Activated B cell treated with CpG ODN at 0.5 μM for 24 hours (primary cell): ENCODE measurements at regions not wholly inside any gene's neighbourhood (a gene's known extent, or its start where the extent isn't known, plus 50 kb on each side); places are given as distances from the start of the nearest gene placed in this dataset.

Source experiments
- ATAC-seq: fragments of 200-7000 bp; cut with Tn5 transposase; one replicate; pipeline ENCODE4 v1.10.0; 2021; ENCODE audit warnings: low read depth, mild to moderate bottlenecking, moderate library complexity
- CTCF ChIA-PET: fragments of 350-600 bp; sonication (Branson Sonifier 250); formaldehyde crosslinking; loops from one replicate; lab custom pipeline; 2021; ENCODE audit warnings: antibody characterized with exemption; lab: Charles Lee
- POLR2A ChIA-PET: fragments of 350-600 bp; sonication (Branson Sonifier 250); formaldehyde crosslinking; loops from one replicate; lab custom pipeline; 2021; ENCODE audit warnings: antibody characterized with exemption; lab: Charles Lee
- DNase-seq: peaks from one replicate; pipeline ENCODE4 v3.0.0; 2022
- H3K27ac Mint-ChIP-seq: one replicate; pipeline ENCODE4 v1.8.0; 2020; ENCODE audit warnings: mixed read lengths
- H3K27me3 Mint-ChIP-seq: one replicate; pipeline ENCODE4 v1.8.0; 2021; ENCODE audit warnings: mixed read lengths
- H3K36me3 Mint-ChIP-seq: one replicate; pipeline ENCODE4 v1.8.0; 2021; ENCODE audit warnings: low read depth, mixed read lengths
- H3K4me1 Mint-ChIP-seq: one replicate; pipeline ENCODE4 v1.8.0; 2021; ENCODE audit warnings: mixed read lengths
- H3K4me3 Mint-ChIP-seq: one replicate; pipeline ENCODE4 v1.8.0; 2020; ENCODE audit warnings: mild to moderate bottlenecking, mixed read lengths
- H3K9me3 Mint-ChIP-seq: one replicate; pipeline ENCODE4 v1.8.0; 2020; ENCODE audit warnings: mixed read lengths
- intact Hi-C: fragments of 100-400 bp; cut with micrococcal nuclease; formaldehyde crosslinking; loops from one replicate; pipeline ENCODE4 v1.15.1; 2024
- TF ChIP-seq, protein P1 (sequence below): fragments of 200-600 bp; IDR thresholded peaks from one replicate; pipeline ENCODE4 v1.8.0; 2022; ENCODE audit warnings: antibody characterized with exemption, mild to moderate bottlenecking

DNA sequence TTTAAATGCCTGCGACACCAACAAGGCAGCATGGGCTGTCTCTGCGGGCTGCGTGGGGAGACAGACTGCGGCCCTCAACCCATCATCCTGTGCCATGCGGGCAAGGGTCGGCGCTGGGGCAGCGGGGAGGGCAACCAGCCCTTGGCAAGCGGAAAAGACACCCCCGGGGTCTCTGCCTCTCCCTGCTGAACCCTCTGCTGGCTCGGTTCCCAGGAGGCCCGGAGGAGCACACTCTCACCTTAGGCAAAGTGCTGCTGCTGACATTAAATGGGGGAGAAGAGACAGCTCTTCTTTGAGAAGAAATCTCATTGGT, 129.6 kb upstream of the PPP1R26 start:
- intact Hi-C loops = no loop called here
- ChIA-PET CTCF (no interaction called here), POLR2A (no interaction called here)
- Mint-ChIP-seq H3K4me3 (no peak overlapping the region), H3K36me3 (no peaks in the 10 kb centered on the region), H3K4me1 (no peaks in the 10 kb centered on the region), H3K27me3 (peaks cover 6% of the 10 kb centered on the region), H3K27ac (no peak overlapping the region), H3K9me3 (no peaks in the 10 kb centered on the region)
- DNase-seq (no peak), ATAC-seq (no peak)
- TF ChIP-seq, protein P1, sequence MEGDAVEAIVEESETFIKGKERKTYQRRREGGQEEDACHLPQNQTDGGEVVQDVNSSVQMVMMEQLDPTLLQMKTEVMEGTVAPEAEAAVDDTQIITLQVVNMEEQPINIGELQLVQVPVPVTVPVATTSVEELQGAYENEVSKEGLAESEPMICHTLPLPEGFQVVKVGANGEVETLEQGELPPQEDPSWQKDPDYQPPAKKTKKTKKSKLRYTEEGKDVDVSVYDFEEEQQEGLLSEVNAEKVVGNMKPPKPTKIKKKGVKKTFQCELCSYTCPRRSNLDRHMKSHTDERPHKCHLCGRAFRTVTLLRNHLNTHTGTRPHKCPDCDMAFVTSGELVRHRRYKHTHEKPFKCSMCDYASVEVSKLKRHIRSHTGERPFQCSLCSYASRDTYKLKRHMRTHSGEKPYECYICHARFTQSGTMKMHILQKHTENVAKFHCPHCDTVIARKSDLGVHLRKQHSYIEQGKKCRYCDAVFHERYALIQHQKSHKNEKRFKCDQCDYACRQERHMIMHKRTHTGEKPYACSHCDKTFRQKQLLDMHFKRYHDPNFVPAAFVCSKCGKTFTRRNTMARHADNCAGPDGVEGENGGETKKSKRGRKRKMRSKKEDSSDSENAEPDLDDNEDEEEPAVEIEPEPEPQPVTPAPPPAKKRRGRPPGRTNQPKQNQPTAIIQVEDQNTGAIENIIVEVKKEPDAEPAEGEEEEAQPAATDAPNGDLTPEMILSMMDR = no peak

DNA sequence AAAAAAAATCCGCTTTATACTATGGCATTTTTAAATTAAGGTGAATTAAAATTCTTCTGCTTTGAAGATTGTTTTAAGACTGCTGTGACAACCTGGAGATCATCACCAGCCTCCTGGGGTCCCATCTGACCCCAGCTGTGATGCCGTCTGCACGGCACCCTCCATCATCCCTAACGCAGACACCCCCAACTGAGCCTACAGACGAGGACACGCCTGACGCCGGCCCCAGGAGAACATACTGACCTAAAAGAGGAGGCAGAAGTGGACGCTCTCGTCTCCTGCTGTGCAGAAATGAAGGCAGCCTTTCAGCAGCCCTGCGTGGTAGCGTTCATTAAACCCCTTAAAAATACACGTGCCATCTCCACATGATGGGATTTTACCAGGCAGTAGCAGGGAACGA, 125.6 kb upstream of the PPP1R26 start:
- TF ChIP-seq, protein P1 = no peak
- H3K27me3 Mint-ChIP-seq = peaks cover 4% of the 10 kb centered on the region
- H3K4me3 Mint-ChIP-seq = no peak overlapping the region
- H3K36me3 Mint-ChIP-seq = no peaks in the 10 kb centered on the region
- DNase-seq (no peak), ATAC-seq (no peak)
- H3K27ac Mint-ChIP-seq = no peak overlapping the region
- H3K4me1 Mint-ChIP-seq = no peaks in the 10 kb centered on the region
- ChIA-PET CTCF (no interaction called here), POLR2A (no interaction called here)
- intact Hi-C loops = no loop called here
- no peaks in the 10 kb centered on the region for H3K9me3 Mint-ChIP-seq

DNA sequence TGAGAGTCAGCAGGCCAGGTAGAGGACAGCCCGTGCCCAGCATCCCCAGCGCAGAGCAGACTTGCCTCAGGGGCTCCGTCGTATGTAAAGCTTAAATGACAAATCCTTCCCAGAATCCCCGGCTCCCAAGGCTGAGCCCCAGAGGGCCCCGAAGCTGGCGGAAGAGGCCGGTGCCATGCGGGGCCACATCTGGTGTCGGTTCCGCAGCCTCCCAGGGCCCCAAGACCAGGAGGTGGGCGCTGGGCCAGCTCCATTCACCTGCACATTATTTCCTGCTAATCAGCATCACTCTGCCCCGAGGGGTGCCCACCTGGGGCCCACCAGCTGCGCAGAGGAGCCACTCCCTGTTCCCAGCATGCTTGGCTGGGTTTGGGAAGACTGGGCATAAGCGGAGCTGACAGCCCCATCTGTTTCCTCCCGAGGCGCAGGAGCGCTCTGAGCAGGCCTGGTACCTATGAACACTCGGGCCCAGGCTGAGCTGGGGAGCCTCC, 124.0 kb upstream of the PPP1R26 start:
- intact Hi-C loops = no loop called here
- Mint-ChIP-seq H3K27me3 (peaks cover 5% of the 10 kb centered on the region), H3K36me3 (no peaks in the 10 kb centered on the region), H3K4me1 (no peaks in the 10 kb centered on the region), H3K9me3 (no peaks in the 10 kb centered on the region), H3K27ac (no peak overlapping the region), H3K4me3 (no peak overlapping the region)
- TF ChIP-seq, protein P1 = no peak
- no peak for DNase-seq
- ChIA-PET POLR2A (no interaction called here), CTCF (no interaction called here)
- no peak for ATAC-seq

DNA sequence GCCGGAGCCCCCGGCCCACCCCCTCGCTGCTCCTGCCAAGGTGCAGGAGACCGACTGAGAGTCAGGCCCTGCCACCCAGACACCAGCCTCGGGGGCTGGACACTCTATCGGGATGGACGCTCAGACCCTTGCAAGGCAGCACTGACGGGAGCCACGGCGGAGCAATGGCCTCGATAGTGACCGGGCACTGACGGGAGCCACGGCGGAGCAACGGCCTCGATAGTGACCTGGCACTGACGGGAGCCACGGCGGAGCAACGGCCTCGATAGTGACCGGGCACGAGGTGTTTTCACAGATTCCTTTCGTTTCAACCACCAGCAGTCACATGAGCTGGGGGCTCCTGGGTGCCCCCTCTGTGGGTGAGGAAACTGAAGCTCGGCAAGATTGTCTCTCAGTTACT, 123.6 kb upstream of the PPP1R26 start:
- TF ChIP-seq, protein P1 = no peak
- ATAC-seq (no peak), DNase-seq (no peak)
- ChIA-PET CTCF (no interaction called here), POLR2A (no interaction called here)
- Mint-ChIP-seq H3K4me3 (no peak overlapping the region), H3K36me3 (no peaks in the 10 kb centered on the region), H3K27ac (no peak overlapping the region), H3K27me3 (peaks cover 5% of the 10 kb centered on the region), H3K4me1 (no peaks in the 10 kb centered on the region), H3K9me3 (no peaks in the 10 kb centered on the region)
- intact Hi-C loops = no loop called here

DNA sequence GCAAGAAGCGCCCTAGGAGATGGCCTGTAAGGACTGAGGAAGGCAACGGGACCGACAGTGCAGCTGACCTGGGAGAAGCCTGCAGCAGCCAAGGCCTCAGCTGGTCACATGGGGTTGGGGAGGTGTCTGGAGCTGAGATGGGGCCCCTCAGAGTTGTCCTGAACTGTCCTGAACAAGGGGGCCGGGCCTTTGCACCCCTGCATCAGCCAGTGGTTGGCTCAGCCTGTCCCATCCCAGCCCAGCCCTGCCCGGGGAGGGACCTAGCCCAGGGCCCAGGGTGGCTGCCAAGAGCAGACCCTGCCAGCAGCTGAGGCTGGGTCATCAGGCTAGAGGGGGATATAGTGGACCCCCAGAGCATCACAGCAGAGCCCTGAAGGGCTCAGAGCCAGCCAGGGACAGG, 122.8 kb upstream of the PPP1R26 start:
- H3K27me3 Mint-ChIP-seq = peaks cover 5% of the 10 kb centered on the region
- no peaks in the 10 kb centered on the region for H3K36me3 Mint-ChIP-seq
- intact Hi-C loops = no loop called here
- ATAC-seq (no peak), DNase-seq (no peak)
- CTCF ChIA-PET = no interaction called here
- no peaks in the 10 kb centered on the region for H3K9me3 Mint-ChIP-seq
- no peak overlapping the region for H3K27ac Mint-ChIP-seq
- H3K4me1 Mint-ChIP-seq = no peaks in the 10 kb centered on the region
- POLR2A ChIA-PET = no interaction called here
- H3K4me3 Mint-ChIP-seq = no peak overlapping the region
- TF ChIP-seq, protein P1 = no peak
